ENCODE measurements at regions not wholly inside any gene's neighbourhood (a gene's known extent, or its start where the extent isn't known, plus 50 kb on each side); places are given as distances from the start of the nearest gene placed in this dataset.

GRCh38 chr9:29012911-29013310 lies 1439.6 kb upstream of the C9orf72 start:
- TF ChIP-seq CTCF (conservative IDR thresholded peaks at IDR 0.05), result no peak
- TF ChIP-seq EZH2 (IDR thresholded peaks at IDR 0.05; ENCODE audit: low read depth), result no peak

Data from PC-9 (cell line).